ENCODE measurements at regions not wholly inside any gene's neighbourhood (a gene's known extent, or its start where the extent isn't known, plus 50 kb on each side); places are given as distances from the start of the nearest gene placed in this dataset.

DNA sequence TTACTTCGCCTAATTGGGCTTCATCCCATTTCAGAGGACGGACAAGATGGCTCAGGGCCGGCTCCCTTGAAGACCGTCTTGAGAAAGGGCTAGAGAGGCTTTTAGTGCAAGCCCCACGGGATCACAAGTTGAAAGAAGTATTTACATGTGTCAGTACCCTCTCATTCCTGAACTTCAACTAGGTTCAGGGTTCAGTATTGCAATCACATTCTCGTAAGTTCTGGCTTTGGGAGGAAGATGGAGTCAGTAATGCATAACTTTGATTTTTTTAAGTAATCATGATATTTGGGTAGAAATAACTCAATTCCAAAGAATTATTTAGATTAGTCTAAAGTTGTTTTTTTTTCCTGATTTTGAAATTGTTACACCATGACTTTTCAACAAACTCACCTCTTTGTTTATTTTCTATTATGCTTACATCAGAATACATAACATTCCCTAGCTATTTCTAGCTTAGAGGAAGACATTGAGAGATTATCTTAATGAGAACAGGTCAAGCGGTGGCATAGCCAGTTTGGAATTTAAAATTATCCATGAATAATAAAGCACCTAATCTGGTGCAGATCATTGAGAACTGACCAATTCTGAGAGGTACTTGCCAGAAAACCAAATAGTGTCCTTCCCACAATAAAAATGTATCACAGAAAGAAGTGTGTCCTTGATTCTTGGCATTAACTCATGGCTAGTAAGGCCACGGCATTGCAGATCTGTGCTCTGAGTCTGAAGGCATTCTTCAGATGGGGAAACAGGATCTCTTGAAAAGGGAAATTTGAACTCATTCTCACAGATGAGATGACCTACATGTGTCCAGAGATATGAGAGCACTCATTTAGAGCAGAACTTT, 92.1 kb upstream of the BLID start:
- TF ChIP-seq POLR2A (IDR thresholded peaks at IDR 0.05) = no peak
- TF ChIP-seq, protein P1, sequence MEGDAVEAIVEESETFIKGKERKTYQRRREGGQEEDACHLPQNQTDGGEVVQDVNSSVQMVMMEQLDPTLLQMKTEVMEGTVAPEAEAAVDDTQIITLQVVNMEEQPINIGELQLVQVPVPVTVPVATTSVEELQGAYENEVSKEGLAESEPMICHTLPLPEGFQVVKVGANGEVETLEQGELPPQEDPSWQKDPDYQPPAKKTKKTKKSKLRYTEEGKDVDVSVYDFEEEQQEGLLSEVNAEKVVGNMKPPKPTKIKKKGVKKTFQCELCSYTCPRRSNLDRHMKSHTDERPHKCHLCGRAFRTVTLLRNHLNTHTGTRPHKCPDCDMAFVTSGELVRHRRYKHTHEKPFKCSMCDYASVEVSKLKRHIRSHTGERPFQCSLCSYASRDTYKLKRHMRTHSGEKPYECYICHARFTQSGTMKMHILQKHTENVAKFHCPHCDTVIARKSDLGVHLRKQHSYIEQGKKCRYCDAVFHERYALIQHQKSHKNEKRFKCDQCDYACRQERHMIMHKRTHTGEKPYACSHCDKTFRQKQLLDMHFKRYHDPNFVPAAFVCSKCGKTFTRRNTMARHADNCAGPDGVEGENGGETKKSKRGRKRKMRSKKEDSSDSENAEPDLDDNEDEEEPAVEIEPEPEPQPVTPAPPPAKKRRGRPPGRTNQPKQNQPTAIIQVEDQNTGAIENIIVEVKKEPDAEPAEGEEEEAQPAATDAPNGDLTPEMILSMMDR (IDR thresholded peaks at IDR 0.05) = no peak

Measured in body of pancreas (tissue), 4 donors.